ENCODE measurements at regions not wholly inside any gene's neighbourhood (a gene's known extent, or its start where the extent isn't known, plus 50 kb on each side); places are given as distances from the start of the nearest gene placed in this dataset.

DNA sequence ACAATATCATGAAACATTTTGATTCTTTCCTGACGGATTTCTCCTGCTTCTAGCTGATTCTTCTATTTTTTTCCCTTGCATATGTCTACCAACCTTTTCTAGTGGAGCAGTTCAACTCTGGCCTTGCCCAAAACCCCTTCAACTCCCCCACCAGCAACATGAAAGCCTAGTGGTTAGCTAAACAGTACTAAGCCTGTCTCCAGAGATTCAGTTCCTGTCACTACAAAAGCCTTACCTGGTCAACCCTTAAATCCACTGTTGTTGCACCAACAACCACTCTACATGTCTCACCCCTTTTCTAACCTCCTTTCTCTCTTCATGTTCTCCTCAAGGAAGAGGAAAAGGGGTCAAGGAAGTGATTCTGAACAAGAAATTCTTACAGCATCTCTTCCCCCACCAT lies 74.8 kb upstream of the PIK3R1 start:
- TF ChIP-seq POLR2AphosphoS5 (IDR thresholded peaks at IDR 0.05), result no peak
- TF ChIP-seq, protein P1, sequence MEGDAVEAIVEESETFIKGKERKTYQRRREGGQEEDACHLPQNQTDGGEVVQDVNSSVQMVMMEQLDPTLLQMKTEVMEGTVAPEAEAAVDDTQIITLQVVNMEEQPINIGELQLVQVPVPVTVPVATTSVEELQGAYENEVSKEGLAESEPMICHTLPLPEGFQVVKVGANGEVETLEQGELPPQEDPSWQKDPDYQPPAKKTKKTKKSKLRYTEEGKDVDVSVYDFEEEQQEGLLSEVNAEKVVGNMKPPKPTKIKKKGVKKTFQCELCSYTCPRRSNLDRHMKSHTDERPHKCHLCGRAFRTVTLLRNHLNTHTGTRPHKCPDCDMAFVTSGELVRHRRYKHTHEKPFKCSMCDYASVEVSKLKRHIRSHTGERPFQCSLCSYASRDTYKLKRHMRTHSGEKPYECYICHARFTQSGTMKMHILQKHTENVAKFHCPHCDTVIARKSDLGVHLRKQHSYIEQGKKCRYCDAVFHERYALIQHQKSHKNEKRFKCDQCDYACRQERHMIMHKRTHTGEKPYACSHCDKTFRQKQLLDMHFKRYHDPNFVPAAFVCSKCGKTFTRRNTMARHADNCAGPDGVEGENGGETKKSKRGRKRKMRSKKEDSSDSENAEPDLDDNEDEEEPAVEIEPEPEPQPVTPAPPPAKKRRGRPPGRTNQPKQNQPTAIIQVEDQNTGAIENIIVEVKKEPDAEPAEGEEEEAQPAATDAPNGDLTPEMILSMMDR (IDR thresholded peaks at IDR 0.05), result no peak
